GM19372 (cell line): ENCODE measurements at regions not wholly inside any gene's neighbourhood (a gene's known extent, or its start where the extent isn't known, plus 50 kb on each side); places are given as distances from the start of the nearest gene placed in this dataset.

Experiments
- ATAC-seq: cut with Tn5 transposase; IDR thresholded peaks from one replicate; pipeline ENCODE4 v1.9.1; 2021; ENCODE audit warnings: mild to moderate bottlenecking, low read depth, moderate library complexity; ENCODE audit not compliant: unreplicated experiment

- ATAC-seq: no peak
These were observed 280.3 kb downstream of the HACE1 start for GRCh38 chr6:104579310-104579863.

- ATAC-seq: no peak
These were observed 284.2 kb downstream of the HACE1 start for GRCh38 chr6:104575536-104575935.

GRCh38 chr6:104574135-104574750 lies 285.5 kb downstream of the HACE1 start:
- no peak for ATAC-seq

- ATAC-seq: no peak
These were observed 286.4 kb downstream of the HACE1 start for GRCh38 chr6:104573350-104573749.

- no peak for ATAC-seq
These were observed 286.8 kb downstream of the HACE1 start for GRCh38 chr6:104572901-104573300.

GRCh38 chr6:104566411-104566810 lies 293.3 kb downstream of the HACE1 start:
- ATAC-seq: no peak

- ATAC-seq: no peak
These were observed 296.4 kb downstream of the HACE1 start for GRCh38 chr6:104563306-104563705.

- ATAC-seq: no peak
These were observed 300.1 kb downstream of the HACE1 start for GRCh38 chr6:104559435-104560202.

GRCh38 chr6:104558746-104559145 lies 301.0 kb downstream of the HACE1 start:
- no peak for ATAC-seq

GRCh38 chr6:104548297-104548696 lies 311.4 kb downstream of the HACE1 start:
- no peak for ATAC-seq

GRCh38 chr6:104541411-104541810 lies 318.3 kb downstream of the HACE1 start:
- no peak for ATAC-seq

- no peak for ATAC-seq
These were observed 319.0 kb downstream of the HACE1 start for GRCh38 chr6:104540743-104541142.

- ATAC-seq: no peak
These were observed 320.5 kb downstream of the HACE1 start for GRCh38 chr6:104539173-104539572.

- no peak for ATAC-seq
These were observed 321.8 kb downstream of the HACE1 start for GRCh38 chr6:104537872-104538271.

GRCh38 chr6:104537180-104537579 lies 322.5 kb downstream of the HACE1 start:
- ATAC-seq: no peak

- no peak for ATAC-seq
These were observed 327.3 kb downstream of the HACE1 start for GRCh38 chr6:104532462-104532861.

- no peak for ATAC-seq
These were observed 328.1 kb downstream of the HACE1 start for GRCh38 chr6:104531646-104532045.

- ATAC-seq: no peak
These were observed 331.8 kb downstream of the HACE1 start for GRCh38 chr6:104527761-104528415.

- ATAC-seq: no peak
These were observed 332.4 kb downstream of the HACE1 start for GRCh38 chr6:104527311-104527710.

- ATAC-seq: no peak
These were observed 333.3 kb downstream of the HACE1 start for GRCh38 chr6:104526376-104526775.

GRCh38 chr6:104525677-104526322 lies 333.9 kb downstream of the HACE1 start:
- peak; percentile 98 for ATAC-seq
